SKM-1 (cell line): ENCODE measurements at regions not wholly inside any gene's neighbourhood (a gene's known extent, or its start where the extent isn't known, plus 50 kb on each side); places are given as distances from the start of the nearest gene placed in this dataset.

Experiments
- DNase-seq: peaks from one replicate; lab custom pipeline; 2025; ENCODE audit not compliant: unreplicated experiment; lab: John Stamatoyannopoulos, UW

DNA sequence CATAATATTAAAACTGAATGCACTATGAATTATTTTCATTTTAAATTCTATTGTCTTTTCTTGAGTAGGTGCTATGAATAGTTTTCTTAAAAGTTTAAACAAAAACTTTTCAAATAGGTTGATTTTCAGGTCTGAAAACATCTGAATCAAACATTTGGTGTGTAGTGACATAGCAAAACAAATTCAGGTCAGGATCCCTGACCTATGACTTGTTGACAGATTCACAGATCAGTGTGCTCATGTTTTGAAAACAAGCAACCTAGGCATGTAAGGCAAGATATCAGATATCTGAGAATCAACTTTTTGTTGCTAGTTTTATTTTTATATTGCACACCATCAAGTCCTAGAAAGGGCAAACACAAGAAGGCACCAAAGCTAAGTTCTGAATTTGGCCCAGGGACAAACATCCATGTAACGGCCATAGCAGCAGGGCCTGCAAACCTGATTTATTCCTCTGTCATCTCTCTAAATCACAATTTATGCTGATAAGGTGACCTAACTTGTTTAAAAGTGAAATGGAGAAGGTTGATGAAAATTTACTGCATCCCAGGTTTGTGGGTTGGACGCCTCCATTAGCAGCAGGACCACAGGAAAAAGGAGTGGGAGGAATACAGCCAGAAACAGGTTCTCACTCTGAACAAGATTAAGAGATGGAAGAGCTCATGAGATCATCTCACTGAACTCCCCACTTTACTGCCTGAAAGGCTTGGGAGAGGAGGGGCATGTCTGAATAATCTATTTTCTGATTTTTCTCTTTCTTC lies 337.7 kb downstream of the KCNRG start:
- DNase-seq, result no peak

DNA sequence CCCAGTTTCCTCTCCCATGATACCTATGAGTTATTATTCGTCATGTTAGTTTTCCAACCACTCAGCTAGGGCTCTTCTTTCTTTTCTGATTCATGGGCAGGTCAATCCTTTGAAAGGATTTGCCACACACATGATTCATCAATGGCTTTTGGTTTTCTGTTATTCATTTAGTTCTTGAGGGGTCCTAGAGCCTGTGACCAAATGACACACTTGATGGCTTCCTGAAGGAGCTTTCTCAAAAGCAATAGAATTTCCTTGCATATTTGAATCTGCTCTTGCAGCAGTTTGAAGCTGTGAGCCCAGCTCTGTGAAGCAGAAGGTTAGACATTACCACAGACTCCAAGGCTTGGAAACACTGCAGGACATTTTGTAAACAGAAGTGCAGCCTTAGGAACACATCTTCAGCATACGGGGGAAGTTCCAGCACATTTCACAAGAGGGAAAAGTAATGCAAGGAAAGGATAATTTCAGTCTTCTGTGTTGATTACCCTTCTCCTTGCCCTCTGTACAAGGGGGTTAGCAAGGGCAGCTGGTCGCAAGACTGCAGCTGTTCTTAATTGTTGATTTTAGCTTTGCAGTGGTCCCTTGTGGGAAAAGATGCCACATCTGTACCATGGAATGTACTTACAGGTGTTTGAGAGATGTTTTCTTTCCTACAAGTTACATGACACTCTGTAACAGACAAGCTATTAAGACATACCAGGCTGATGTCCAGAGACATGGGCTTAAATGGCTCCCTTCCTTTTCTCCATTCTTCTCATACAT lies 338.6 kb downstream of the KCNRG start:
- DNase-seq, result no peak

DNA sequence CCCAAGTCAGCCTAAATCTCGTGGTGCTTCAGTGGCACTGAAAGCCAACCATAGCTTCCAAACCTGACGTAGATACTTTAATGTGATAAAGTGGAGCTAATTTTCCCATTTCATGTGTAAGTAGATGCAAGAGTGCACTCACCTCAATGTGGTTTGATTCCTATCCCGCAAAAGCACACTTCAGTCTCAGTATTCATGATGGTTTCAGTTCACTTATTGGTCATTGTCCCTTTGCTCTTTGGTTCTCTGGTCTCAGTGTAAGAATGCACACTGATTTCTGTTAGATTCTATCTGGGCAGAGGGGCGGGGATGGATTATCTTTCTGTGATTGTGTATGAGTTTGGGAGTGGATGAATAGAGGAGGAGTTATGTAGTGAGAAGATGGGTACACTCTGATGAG lies 340.6 kb downstream of the KCNRG start:
- DNase-seq, result no peak

DNA sequence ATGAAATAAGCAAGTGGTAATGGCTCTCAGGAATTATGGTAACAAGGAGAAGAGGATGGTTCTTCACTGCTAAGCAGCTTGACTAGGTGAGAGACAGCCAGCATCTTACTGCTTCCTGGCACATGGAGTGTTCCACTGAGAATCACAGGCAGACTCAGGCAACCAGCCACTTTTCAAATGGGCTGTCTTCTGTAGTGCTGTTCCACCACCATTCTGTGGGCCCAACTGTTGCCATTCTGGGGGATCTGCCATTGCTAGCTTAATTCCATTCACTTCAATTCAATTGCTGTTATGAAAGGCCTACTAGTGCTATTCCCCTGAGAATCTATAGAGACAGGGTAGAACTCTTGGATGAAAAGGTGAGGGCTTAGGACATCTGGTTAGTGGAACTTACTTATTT lies 341.9 kb downstream of the KCNRG start:
- DNase-seq, result no peak

DNA sequence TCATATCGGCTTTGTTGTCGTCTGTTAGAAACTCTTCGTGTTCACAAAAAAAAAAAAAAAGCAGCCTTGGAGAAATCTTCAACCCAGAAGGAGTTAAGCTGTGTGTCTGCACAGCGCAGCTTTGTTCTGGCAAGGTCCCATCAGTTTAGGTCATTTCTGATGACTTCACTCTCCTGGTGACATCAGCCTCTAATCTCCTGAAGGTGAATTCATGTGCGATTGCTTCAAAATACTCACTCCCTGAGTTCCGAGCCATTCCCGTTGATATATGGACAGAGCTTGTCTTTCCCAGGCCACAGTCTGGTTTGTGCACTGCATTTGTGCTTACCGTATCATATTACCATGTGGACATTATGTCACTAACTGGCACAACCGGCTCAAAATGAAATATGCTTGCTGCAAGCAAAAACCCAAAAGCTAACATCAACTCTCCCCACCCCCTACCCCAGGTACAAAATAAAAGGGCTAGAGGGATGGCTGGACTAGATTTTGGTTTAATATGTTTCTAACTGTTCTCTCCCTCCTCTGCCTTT lies 342.4 kb downstream of the KCNRG start:
- no peak for DNase-seq

DNA sequence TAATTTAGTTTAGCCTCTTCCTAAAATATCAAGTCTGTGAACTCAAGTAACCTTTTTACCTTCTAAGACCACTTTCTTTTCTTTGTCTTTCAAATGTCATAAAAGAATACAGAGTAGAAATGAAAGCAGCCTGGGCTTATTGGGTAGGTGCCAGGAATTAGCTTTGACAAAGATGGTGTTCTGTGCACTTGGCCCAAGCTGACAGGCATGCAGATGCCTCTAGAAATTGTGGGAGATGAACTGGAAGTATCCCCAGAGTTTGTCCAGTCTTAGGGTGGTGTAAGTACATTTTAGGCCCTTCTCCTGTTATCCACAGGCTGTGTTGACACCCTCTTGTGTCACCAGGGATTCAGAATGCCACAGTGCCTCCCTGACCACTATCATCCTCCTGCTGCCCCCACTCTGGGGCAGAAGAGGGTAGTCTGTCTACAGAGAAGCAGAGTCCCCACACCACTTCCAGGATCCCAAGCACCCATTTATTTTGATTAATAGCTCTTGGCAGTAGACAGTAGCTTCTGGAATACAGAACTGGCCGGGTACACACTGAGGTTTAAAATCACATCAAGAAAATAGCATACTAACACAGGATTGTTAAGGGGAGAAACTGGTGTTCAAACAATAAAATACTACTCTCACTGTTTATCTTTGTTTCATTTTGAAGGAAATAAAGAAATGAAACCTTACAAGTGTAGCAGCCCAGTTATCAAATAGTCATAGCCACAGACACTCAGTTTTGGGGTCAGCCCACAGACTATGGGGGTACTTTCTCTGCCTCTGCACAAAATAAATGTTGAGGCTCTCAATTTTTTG lies 343.2 kb downstream of the KCNRG start:
- no peak for DNase-seq

DNA sequence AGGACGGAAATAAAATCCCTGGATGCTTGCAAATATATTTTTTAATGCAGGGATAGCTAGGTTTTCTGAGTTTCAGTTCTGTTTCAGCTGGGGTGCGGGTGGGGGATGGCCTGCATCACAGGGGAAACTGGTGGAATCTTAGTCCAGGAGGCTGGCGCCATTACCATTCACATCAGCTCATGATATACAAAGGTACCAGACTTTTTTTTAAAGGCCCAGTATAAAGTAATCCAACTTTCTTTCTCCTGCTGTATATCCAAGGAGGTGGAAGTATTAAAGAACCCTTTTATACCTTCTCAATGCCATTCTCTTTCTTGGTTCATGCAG lies 343.8 kb downstream of the KCNRG start:
- no peak for DNase-seq

DNA sequence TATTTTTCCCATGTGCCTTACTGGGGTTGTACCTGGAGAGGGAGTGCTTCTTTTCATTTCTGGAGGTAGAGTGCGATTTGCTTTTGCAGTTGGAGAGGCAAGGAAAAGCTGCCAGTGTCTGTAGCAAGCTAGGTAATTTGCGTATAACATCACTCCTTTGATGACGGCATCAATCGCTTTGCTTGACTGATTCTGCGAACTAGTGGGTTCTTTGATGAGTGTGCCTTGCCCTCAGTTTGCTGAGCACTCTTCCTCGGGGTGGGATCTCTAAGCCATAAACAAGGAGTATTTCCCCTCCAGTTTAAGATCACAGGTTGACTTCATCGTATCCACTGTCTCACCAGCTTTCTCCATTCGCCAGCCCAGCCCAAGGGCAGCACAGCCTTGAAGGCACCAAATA lies 344.5 kb downstream of the KCNRG start:
- no peak for DNase-seq

DNA sequence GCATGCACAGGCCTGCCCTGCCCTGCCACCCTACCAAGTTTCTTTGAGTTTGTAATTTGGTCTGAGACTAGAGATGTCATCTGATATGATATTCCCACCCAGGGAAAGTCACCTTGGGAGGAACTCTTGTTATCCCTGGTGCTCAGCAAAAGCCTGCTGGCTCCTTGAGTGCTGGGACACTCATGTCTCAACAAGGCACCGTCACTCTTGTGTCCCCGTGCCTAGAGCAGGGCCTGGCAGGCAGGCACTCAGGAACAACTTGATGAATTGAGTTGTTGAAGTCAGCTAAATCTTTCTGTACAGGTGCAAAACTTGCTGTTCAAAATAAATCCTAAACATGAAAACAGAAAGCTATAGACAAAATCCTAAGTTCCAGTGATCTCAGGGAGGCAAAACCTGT lies 345.4 kb downstream of the KCNRG start:
- DNase-seq, result no peak

DNA sequence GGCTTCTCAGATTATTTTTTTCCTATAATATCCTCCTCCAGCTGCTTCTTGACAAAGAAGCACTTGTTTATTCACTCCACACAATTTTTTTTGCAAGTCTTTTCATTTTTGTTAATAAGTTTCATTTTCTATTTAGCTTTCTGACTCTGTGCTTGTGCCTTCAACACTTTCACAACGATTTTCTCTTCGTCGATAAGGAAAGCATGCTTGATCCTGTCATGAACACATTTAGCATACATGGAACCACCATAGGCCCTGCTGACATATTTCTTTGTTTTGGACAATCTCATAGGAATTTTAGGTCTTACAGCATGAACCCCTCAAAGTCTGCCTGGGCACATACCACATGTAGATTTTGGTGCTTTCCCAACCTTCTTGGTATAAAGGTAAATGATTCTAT lies 346.0 kb downstream of the KCNRG start:
- DNase-seq, result no peak

DNA sequence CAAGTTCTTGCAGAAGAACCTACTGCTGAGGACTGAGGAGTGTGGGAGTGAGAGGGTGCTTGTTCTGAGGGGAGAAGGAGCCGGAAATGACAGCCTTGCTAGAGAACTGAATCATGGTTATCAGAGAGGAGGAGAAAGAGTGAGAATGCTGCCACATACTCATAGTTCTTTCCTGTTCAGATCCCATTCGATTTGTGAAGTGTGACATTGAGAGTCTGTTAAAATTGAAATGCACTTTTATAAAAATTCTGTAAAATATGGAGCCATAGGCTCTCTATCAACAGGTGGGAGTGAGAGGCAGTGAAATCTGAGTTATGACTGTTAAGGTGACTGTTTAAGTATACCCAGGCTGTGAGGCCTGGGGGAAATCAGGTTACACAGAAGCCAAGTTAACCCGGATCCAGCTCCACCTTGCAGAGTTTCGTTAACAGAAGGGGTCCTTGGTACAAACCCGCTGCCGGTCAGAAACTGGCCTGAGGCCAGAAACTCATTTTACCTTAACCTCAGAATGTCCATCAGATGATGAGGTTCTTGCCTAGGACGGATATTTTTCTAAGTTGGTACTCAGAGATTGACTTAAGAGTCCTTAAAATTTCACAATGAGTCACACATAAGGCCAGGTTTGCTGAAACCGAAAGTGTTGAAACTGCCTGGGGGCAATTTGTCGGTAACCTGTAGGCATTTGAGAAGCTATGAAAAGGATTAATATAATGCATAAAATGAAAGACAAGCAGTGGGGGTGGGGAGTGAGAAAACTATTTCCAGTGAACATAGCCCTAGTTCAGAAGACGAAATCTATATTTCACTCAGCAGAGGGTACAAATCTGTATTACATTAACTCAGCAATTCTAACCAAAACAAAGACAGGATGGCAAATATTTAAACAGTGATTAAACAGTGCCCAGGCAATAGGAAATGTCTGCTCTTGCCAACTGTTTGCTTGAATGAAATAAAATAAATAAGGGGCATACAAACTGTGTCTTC lies 350.5 kb downstream of the KCNRG start:
- DNase-seq, result no peak

DNA sequence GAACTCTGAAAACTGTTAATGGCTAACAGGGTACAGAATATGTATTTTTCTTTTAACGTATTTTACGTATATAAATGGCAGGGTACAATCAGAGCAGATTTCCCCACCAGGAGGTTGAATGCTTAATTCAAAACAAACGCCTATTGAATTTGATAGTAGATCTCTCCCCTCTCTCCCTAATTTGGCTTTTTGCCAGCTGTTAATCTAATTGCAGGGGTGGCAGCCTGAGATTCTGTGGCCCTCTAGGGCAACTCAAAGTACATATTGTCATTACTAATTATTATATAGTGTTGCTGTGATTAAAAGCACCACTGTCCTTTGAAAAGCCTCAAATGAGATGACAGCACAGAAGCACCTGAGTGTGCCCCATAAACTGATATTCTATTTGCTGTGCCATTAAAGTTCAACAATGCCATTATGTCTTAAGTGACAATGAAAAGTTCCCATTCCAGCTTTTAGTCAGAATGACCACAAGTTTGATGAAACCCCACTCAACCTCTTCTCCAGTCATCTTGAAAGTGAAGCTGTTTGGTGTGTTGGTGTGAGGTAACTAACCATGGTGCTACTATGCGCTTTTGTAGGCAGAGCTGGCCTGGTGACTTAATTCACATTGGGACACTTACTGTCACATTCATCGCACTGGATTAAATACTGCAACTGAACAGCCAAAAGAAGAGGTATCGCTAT lies 351.4 kb downstream of the KCNRG start:
- DNase-seq, result no peak

DNA sequence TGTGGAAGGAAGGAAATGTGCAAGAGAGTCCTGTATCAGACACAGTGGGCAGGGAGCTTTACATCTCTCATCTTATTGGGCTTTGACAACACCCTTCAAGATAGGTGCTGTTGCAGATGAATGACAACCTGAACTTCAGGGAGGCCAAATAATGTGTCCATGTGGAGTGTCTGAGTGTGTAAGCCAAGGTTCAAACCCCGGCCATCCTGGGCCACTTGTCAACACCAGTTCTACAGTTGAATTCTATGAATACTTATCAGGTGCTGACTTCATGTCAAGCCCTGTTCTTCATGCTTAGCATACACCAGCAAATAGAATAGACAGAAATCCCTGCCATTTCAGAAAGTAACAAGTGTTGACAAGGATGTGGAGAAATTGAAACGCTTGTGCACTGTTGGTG lies 354.4 kb downstream of the KCNRG start:
- no peak for DNase-seq

DNA sequence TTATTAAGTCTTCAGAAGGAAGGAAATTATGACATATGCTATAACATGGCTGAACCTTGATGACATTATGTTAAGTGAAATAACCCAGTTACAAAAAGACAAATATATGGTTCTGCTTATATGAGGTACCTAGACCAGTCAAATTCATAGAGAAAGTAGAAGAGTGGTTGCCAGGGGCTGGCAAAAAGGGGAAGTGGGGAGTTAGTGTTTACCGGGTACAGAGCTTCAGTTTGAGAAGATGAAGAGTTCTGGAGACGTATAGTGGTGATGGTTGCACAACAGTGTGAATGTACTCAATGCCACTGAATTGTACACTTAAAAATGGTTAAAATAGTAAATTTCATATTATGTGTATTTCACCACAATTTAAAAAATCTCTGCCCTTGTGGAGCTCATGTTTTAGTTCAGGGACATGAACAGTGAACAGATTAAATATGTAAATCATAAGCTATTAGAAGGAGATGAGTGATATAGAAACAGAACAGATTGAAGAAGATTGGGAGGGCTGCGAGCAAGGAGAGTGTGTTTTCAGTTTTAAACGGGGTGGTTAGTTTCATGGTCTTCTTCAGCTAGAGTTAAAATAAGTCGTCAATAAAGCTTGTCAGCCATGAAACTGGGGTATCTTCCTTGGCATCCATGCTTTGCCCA lies 355.2 kb downstream of the KCNRG start:
- peak; percentile 75 for DNase-seq

DNA sequence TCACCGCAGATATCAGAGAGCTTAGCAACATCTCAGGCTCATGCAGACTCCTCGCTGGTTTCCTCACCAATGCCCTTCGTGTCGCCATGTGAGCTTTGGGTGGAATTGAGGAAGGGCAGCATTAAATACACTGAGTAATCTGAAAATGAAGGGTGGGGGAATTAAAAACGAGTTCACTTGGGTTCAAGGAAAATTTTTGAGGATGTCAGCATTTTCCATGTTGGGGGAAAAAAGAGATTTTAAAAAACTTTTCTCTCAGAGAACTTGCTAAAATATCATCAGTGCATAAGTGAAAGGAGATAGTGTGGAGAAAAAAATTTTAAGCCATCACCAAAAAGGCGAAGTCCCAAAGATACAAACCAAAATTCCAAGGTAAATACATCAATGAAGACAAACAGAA lies 359.3 kb downstream of the KCNRG start:
- no peak for DNase-seq

DNA sequence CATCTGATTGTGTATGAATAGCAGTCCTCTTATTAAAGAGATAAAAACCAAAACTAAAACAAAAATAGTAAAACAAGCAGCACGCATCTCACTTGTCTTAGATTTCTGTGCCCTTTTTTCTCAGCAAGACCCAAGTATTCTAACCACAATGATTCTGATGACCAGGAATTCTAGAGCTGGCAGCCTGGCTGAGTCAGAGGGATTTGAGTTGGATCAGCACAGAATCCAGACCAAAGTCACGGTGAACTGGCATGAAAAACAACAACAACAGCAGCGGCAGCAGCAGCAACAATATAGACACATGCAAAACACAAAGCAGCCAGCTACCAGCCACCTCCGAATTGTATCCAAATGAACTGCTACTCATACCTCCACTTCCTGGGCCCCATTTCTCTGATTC lies 360.5 kb downstream of the KCNRG start:
- no peak for DNase-seq

DNA sequence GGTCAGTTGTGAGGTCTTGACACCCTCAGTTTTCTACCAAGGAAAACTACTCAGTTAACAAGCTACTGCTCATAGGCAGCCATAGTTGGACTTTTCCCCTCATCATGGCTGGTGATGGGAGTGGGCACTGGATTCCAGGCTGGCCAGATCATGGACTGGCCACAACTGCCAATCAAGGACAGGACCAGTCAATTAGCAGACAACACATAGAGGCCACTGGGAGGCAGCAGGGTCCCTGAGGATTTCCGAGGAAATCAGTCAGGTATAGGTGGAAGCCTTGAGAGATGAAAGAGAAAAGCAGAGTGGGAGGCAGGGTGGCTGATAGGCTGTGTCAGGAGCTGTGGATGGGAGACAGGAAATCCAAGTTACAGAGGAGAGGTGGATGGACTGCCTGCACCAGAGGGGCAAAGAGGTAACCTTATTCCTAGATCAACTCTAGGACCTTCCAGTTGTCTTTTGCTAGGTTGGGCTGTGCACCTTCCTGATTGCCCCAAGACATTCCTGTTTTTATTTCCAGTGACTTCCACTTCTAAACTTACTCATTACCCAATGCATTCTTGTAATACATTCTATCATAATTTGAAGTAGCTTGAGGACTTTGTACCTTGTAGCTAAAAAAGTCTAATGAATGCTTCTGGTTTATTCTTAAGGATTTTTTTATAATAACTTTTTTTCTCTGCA lies 361.8 kb downstream of the KCNRG start:
- no peak for DNase-seq

DNA sequence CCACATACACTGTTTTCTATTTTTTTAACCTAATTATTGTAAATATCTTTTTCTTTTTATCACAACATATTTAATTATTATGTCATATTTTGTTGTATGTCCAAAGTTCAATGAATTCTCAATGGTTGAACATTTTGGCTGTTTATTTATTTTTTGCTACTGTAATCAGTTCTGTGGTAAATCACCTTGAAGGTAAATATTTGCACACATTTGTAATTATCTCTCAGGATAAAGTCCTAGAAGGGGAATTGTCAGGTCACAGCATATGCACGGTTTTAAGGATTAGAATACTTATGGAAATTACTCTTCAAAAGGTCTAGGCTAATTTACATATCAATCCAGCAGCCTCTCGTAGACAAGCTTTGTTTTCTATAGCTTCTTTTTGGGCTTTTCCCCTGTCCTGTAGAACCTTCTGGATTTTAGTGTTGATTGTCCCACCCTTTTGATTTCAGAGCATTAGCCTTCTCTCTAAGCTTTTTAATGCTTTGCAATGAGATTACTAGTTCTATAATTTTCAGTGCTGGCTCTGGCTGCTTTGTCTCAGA lies 362.6 kb downstream of the KCNRG start:
- no peak for DNase-seq
